G401 (cell line): ENCODE measurements at regions not wholly inside any gene's neighbourhood (a gene's known extent, or its start where the extent isn't known, plus 50 kb on each side); places are given as distances from the start of the nearest gene placed in this dataset.

Experiments used
- DNase-seq: peaks from one replicate; pipeline ENCODE4 v3.0.0-alpha.2; 2015; ENCODE audit warnings: low spot score
- in situ Hi-C: cut with HindIII; loops from 2 replicates; pipeline ENCODE4 v1.10.0; 2016; ENCODE audit warnings: low sequenced_read_pairs, mixed read lengths

DNA sequence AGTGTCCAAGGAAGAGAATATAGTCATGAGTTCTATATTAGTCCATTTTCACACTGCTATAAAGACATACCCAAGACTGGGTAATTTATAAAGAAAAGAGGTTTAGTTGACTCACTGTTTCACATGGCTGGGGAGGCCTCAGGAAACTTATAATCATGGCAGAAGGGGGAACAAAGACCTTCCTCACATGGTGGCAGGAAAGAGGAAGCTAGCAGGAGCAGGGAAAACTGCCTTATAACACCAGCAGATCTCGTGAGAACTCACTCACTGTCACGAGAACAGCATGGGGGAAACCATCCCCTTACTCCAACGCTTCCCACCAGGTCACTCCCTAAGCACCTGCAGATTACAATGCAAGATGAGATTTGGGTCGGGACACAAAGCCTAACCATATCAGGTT, 139.0 kb upstream of the ZNF438 start:
- in situ Hi-C loops, result no loop called here
- no peak for DNase-seq

DNA sequence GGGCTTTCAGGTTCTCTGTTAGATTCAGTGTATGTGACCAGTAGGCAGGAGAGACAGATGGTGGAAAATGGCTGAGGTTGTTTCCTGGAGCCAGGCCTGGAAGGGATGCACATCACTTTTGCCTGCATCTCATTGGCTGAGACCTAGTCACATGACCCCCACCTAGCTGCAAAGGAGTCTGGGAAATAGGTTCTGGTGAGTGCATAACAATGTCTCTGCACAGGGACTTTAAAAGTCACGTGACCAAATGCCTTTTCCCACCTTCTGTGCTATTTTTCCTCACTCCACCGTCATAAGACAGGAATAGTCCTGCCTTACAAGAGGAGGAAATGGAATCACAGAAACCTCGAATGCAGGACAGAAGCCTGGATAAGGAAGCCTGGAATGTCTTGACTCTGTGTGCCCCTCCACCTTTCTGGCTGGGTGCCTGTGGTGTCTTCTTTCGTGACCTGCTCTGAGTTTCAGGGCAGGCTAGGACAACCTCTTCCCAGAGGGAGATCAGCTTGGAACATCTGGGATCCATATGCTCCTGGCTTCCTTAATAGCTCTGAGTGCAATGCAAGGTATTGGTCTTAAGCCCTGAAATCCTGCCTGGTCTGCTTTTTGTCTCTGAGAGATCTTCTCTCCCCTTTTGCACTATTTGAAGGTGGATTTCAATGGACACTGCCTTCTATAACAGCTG, 139.9 kb upstream of the ZNF438 start:
- DNase-seq, result no peak
- in situ Hi-C loops, result no loop called here

DNA sequence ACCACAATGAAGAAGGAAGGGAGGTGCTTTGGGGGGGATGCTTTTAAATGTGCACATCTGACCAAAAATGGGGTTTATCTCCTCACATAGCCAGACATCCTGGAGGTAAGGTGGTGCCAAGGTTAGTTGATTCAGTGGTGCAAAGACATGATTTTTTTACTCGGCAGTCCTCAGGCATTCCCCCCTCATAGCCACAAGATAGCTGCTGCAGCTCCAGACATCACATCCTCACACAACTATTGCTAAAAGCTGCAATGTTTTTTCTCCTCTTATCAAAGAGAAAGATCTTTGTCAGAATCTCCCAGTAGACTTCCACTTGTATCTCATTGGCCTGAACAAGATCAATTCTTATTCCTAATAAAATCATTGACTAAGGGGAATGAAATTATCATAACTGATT, 141.3 kb upstream of the ZNF438 start:
- in situ Hi-C loops, result no loop called here
- DNase-seq, result no peak

DNA sequence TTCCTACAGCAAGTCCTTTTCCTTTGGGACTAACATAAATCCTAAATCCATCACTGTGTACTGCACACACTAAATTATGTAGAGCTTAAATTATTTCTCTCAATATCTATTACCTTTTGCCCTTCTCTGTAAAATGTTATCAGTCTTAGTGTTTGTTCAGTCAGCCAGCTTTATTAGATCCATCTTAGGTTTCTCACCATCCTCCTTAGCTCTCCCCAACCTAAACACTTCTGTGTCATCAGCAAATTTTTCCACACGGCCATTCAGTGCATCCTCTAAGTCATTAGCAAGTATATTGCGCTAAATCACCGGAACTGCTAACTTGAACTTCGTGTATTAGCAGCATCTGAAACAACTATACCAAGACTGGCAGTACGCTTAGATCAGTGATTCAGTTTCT, 142.1 kb upstream of the ZNF438 start:
- no peak for DNase-seq
- in situ Hi-C loops, result no loop called here

DNA sequence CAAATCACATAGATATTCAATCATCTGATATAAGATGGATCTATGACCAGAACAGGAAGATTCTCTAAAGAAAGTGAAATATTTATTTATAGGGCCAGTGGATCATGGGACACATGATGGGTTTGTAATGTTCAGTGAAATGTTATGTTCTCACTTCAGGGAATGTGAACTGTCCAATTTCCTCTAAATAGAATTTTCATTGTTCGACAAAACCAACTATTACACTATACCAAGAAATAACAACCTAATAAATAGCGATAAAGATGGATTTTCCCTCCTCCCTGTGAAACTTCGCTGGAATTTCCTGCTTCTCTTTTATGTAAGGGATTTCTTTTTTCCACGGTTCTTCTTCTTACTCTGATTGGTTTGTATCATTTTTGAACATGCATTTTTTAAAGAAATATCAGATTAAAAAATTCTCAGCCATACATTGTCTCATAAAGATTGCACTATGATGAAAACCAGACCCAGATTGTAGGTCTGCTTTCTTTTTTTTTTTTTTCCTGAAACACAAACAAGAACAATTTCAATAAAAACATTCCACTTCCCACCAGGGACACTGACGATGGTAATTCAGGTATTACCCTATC, 139.8 kb upstream of the ZEB1 start:
- DNase-seq, result no peak
- in situ Hi-C loops, result no loop called here

DNA sequence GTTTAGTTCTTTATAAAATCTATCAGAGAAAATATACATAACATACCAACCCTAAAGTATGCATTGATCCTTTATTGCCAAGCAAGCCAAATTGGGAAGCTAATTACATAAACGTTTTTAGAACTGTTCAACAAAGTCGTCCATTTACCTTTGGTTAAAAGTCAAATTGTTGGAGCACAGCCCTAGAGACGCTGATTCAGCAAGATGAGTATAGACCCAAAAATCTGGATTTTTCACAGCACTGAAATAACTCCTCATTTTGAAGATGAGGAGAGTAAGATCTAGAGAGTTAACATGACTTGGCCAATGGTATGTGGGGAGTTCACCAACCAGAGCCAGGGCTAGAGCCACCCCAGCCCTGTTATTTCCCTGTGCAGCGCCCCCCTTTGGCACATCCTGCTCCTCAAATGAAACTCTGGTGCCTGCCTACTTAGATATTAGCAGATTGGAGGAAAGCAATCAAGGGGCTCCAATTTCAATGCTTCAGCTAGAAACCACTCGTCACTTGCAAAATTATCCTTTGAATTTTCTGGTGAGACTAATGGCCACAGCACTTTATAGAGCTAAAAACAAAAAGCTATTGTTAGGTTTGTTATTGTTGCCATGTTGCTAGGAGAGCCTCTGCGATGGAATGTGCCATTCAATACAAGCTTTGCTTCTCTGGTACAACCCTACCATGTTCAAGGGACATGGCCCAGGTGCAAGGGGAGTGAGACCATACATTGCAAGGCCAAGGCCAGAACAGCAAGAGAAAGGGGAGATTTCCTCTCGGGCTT, 132.6 kb upstream of the ZEB1 start:
- in situ Hi-C loops, result no loop called here
- DNase-seq, result no peak

DNA sequence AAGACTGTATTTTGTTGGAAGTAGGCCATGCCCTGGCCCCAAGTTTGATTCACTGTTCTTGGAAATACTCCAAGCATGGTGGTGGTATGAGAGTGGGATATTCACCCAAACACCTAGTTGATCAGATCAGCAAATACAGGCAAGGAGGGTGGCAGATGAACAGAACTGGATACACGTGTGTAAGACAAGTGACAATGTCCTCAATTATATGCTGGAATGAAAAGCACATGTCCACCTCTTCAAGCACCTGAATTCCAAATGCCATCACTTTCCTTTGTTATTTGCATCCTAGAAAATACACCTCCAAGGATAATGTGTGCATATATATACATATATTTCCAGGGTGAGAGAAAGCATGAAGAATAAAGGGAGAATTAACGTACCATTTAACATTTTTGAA, 131.8 kb upstream of the ZEB1 start:
- in situ Hi-C loops, result no loop called here

DNA sequence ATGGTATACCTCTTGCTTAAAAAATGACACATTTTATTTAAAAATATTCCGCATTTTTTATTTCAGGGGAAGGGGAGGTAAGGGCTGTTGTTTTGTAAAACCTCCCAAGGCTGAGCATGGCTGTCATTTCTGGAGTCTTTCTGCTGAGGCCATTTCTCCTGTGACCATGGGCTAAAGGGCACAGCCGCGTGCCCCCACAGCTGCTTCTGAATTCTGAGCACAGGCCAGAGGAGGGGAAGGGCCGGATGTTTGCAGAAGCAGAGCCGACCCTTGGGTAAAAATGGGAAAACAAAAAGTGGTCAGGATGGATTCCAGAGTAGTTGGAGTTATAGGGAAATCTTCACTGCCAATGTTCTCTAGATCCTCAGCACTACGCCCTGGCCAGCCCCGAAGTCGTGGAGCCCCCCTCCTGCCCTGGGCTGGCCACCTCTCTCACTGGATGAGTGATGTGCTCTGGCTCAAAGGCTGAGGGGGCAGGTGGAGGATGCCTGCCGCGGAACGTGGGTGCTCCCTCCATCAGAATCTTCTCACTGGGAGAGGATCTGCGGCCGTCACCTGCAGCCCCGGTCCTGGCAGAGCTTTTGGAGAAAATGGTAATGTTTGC, 131.3 kb upstream of the ZEB1 start:
- in situ Hi-C loops, result no loop called here
- DNase-seq, result no peak

More for the DNA sequence above, 131.8 kb upstream of the ZEB1 start:
- DNase-seq, result no peak

DNA sequence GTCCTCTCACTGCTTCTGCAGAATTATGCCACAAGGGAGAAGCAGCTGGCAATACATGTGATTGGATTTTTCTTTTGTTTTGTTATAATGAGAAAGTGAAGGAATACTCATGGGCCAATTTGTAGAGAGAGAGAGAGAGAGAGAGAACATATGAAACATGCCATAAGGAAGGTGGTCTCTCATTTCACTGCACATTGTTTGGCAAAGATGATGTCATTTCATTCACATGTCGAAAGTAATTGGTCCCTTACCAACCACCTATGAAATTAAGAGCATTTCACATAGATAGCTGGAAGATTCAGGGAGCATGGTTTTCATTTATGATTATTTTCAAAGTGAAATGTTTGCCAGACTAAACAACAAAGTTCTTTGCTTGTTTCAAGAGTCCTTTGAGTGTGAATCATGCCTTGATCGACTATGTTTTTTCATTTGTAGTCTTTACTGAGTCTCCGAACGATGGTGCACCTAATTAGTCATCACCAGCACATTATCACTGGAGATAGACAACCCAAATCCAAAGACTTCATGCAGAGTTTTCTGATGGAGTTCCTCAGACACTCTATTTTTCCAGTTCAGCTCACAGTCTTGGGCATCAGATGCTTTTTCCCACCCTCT, 130.1 kb upstream of the ZEB1 start:
- DNase-seq, result no peak
- in situ Hi-C loops, result no loop called here

DNA sequence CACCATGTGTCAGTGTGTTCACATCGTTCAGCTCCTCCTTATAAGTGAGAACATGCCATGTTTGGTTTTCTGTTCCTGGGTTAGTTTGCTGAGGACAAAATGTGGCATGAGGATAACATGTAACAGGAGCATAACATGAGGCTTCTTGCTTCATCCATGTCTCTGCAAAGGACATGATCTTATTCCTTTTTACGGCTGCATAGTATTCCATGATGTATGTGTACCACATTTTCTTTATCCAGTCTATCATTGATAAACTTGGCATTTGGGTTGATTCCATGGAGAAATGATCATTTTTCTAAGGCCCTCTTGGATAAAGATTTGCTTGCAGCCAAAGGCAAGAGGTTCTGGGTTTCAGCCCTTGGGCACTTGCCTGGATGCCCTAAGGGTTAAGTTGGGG, 128.5 kb upstream of the ZEB1 start:
- in situ Hi-C loops, result no loop called here
- no peak for DNase-seq

DNA sequence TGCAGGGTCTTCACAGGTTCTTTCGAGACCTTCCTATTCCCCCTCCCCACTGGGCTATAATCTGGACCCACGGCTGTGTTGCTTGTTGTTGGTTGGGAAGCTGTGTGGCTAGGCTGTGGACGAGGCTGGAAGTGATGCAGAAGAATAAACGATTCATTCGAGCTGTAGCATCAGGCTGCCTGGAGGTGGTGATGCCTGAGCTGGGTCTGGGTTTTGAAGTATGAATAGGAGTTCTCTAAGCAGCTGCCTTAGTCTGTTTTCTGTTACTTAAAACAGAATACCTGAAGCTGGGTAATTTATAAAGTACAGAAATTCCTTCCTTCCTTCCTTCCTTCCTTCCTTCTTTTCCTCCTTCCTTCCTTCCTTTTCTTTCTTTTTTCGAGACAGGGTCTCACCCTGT, 126.5 kb upstream of the ZEB1 start:
- in situ Hi-C loops, result no loop called here
- no peak for DNase-seq

DNA sequence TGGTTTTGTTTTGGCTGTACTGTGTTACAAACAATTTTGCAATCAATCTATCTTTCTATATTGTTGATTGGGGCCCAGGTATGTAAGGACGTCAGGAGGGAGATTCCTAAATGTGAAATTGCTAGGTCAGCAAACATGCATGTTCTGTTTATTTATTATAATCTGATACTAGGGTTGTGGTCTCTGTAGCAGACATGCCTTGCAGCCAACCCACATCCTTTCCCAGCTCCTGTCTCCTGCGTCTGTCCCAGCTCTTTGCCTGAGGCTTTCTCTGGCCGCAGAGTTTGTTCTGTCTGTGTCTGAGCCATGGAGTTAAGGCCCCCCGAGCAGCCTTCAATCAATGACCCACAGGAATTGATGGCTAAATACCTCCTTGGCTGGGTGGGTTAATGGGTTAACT, 124.0 kb upstream of the ZEB1 start:
- no peak for DNase-seq
- in situ Hi-C loops, result no loop called here

DNA sequence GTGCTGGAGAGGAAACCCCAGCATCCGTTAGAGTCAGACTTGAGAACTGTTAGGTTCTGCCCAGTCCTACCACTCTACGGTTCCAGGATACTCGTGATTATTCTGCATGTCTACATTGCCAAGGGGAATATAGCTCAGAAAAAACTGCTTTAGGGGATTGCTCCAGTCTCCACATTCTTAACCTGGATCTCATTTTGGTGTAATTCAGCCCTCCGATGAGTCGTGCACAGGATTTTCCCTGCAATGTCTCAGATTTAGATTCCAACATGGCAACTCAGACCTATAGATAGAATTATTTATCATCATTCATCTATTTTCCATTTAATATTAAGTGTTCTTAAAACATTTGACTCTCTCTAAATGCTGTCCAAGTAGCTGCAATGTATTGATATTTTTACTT, 121.1 kb upstream of the ZEB1 start:
- in situ Hi-C loops, result no loop called here

DNA sequence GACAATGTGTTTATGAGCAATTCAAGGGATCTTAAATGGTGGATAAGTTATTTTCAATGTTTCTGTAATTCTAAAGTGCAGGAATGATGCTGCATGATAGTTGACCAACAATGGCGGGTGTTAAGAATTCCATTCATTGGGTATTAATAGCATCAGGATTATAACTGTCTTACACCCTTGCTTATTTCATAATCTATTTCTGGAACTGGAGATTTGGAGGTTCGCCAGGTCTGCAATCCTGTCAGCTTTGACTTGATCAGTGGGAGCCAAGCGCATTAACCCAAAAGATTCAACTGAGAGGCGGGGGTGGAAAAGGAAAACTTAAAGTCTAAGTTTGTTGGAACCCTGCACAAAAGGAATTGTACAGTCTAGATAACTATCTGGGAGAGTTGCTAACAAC, 114.9 kb upstream of the ZEB1 start:
- no peak for DNase-seq
- in situ Hi-C loops, result no loop called here

More for the DNA sequence above, 121.1 kb upstream of the ZEB1 start:
- DNase-seq, result no peak

DNA sequence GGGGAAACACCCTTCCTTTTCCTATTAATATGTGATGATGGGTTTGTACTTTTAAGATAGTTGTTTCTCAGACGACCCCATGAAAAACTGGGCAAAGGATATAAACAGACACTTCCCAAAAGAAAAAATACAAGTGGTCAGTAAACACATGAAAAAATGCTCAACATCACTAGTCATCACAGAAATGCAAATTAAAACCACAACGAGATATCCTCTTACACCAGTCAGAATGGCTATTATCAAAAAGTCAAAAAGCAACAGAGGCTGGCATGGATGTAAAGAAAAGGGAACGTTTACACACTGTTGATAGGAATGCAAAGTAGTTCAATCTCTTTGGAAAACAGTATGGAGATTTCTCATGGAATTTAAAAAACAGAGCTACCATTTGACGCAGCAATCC, 111.4 kb upstream of the ZEB1 start:
- DNase-seq, result no peak
- in situ Hi-C loops, result no loop called here

DNA sequence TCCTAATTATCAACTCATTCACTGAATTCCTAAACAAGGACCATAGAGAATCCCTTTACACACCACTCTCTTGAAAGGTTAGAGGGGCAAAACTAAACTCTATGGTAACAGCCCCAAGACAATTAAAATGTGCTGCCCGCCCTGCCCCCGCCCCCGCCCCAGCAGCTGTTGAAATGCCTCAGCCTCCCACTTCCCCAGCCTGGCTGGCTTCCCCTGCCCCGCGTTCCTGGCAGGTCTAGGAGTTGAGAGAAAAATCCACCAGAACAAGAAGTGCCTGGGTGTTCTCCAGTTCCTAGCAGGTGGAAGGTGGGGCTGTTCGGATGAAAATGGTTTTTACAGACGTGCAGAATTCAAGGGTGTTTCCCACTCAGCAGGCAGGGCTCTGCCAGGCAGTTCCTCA, 109.5 kb upstream of the ZEB1 start:
- no peak for DNase-seq
- in situ Hi-C loops, result no loop called here

DNA sequence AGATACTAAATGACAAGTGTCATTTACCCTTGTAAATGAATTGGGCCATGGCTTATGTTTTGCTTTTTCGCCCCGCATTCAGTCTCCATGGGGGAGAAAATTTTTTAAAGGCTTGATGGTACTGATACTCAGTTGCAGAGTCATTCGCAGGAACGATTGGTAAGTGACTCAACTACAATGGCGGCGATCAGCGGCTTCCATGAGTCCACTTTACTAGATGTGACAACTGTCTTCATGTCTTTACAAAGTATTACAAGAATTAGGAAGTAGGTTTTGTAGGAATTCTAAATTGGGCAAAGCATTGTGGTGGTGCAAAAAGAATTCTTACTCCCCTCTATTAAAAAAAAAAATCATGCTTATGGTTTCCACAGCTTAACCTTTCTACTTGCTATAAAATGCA, 108.8 kb upstream of the ZEB1 start:
- DNase-seq, result no peak
- in situ Hi-C loops, result no loop called here

DNA sequence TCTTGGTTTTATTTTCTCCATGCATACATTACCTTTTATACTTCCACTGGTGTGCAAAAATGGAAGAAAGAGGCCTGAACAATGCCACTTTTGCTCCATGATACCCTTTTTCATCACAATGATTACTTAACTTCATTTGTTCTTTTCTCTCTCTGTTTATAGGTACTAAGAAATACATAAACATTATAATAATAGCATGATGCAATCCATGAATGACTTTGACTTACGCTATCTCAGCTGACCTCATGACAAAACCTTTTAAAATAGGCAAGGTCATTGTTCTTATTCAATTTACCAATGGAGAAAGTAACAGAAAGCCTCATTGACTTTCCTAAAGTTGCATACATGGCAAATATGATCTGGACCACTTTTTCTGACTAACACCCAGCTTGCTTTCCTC, 105.1 kb upstream of the ZEB1 start:
- DNase-seq, result no peak
- in situ Hi-C loops, result no loop called here

DNA sequence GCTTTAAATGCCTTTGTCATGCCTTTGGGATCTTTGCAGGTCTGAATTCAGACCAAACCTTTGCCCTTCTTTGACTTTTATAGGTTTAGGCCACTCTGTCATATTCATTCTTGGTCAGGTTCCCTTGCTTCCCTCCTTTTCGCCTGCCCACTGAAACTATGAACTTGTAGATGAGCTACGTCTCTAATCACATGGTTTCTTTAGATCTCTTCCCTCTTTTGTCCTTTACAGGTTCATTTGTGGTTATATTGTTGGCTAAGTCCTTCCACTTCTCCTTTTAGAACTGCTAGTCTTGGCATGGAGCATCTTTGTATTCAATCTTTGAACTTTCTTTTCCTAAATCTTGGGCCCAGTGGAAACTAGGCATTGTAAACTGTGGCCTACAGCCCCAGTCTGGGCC, 104.0 kb upstream of the ZEB1 start:
- in situ Hi-C loops, result no loop called here
- peak; percentile 2 for DNase-seq

DNA sequence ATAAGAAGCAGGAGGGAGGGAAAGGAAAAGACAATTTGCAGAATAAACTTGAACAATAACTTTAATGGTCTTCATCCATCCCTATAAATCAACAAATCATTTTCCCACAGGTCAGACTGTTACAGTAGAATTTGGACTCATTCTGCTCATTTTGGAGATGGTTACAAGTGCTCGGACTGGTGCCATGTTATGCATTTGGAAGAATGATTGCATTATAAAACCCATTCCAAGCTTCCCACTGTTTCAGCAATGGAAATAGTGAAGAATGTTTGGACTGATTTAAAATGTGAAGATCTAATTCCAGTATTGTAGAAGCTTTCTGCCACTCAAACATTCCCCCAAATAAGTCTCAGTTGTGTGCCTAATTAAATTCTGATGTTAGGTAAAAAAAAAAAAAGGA, 99.7 kb upstream of the ZEB1 start:
- in situ Hi-C loops, result no loop called here

More for the DNA sequence above, 99.7 kb upstream of the ZEB1 start:
- DNase-seq, result no peak
